Nephron progenitor cell (in vitro differentiated cells): ENCODE measurements at regions not wholly inside any gene's neighbourhood (a gene's known extent, or its start where the extent isn't known, plus 50 kb on each side); places are given as distances from the start of the nearest gene placed in this dataset.
"Not testable (repeated sequence)": the region's sequence is repeated elsewhere in the genome, so short reads cannot be mapped to it uniquely, and the experiment has no call there.

Source experiments
- DNase-seq: peaks from one replicate; pipeline ENCODE4 v3.0.0; 2021
- H3K27ac Mint-ChIP-seq: 2 replicates; pipeline ENCODE4 v1.8.0; 2021; ENCODE audit warnings: mild to moderate bottlenecking, moderate library complexity, mixed read lengths
- H3K27me3 Mint-ChIP-seq: 2 replicates; pipeline ENCODE4 v1.8.0; 2021; ENCODE audit warnings: mild to moderate bottlenecking, low read depth, mixed read lengths; ENCODE audit not compliant: poor library complexity
- H3K36me3 Mint-ChIP-seq: 2 replicates; pipeline ENCODE4 v1.8.0; 2021; ENCODE audit warnings: low read depth, mixed read lengths
- H3K4me1 Mint-ChIP-seq: 2 replicates; pipeline ENCODE4 v1.8.0; 2021; ENCODE audit warnings: mixed read lengths
- H3K4me3 Mint-ChIP-seq: 2 replicates; pipeline ENCODE4 v1.8.0; 2021; ENCODE audit warnings: mild to moderate bottlenecking, moderate library complexity, mixed read lengths
- H3K9me3 Mint-ChIP-seq: 2 replicates; pipeline ENCODE4 v1.8.0; 2021; ENCODE audit warnings: mild to moderate bottlenecking, moderate library complexity, mixed read lengths
- CTCF ChIP-seq: fragments of 200-600 bp; sonication (generic); IDR thresholded peaks from 2 replicates; pipeline ENCODE4 v1.5.0; 2021; ENCODE audit warnings: antibody characterized with exemption

- H3K9me3 Mint-ChIP-seq, result peaks cover 50% of the 10 kb centered on the region
- H3K27ac Mint-ChIP-seq, result no peak overlapping the region
- TF ChIP-seq CTCF, result no peak
- H3K4me1 Mint-ChIP-seq, result no peaks in the 10 kb centered on the region
- H3K27me3 Mint-ChIP-seq, result no peaks in the 10 kb centered on the region
- DNase-seq, result no peak
- H3K36me3 Mint-ChIP-seq, result peaks cover 7% of the 10 kb centered on the region
- no peak overlapping the region for H3K4me3 Mint-ChIP-seq
These were observed 209.8 kb downstream of the FZD1 start for GRCh38 chr7:91474074-91474473.

- H3K36me3 Mint-ChIP-seq, H3K4me3 Mint-ChIP-seq, H3K4me1 Mint-ChIP-seq, H3K27me3 Mint-ChIP-seq, DNase-seq, H3K27ac Mint-ChIP-seq: not testable (repeated sequence)
- H3K9me3 Mint-ChIP-seq, result peaks cover 46% of the 10 kb centered on the region
These were observed 216.2 kb downstream of the FZD1 start for GRCh38 chr7:91480470-91480869.

GRCh38 chr7:91491868-91492267 is 227.6 kb downstream of the FZD1 start:
- Mint-ChIP-seq H3K9me3 (peaks cover 9% of the 10 kb centered on the region), H3K27me3 (no peaks in the 10 kb centered on the region), H3K36me3 (no peaks in the 10 kb centered on the region), H3K27ac (no peak overlapping the region), H3K4me3 (no peak overlapping the region), H3K4me1 (no peaks in the 10 kb centered on the region)
- TF ChIP-seq CTCF, result no peak
- no peak for DNase-seq

GRCh38 chr7:91492317-91492716 is 228.1 kb downstream of the FZD1 start:
- Mint-ChIP-seq H3K27me3 (no peaks in the 10 kb centered on the region), H3K27ac (no peak overlapping the region), H3K4me3 (no peak overlapping the region), H3K4me1 (no peaks in the 10 kb centered on the region), H3K36me3 (no peaks in the 10 kb centered on the region), H3K9me3 (peaks cover 9% of the 10 kb centered on the region)
- no peak for TF ChIP-seq CTCF
- DNase-seq, result no peak

GRCh38 chr7:91492773-91493172 is 228.5 kb downstream of the FZD1 start:
- H3K4me1 Mint-ChIP-seq, result no peaks in the 10 kb centered on the region
- H3K4me3 Mint-ChIP-seq, result no peak overlapping the region
- DNase-seq, result no peak
- H3K27ac Mint-ChIP-seq, result no peak overlapping the region
- peaks cover 12% of the 10 kb centered on the region for H3K9me3 Mint-ChIP-seq
- H3K27me3 Mint-ChIP-seq, result no peaks in the 10 kb centered on the region
- no peaks in the 10 kb centered on the region for H3K36me3 Mint-ChIP-seq
- no peak for TF ChIP-seq CTCF

- TF ChIP-seq CTCF, result no peak
These were observed 230.2 kb downstream of the FZD1 start for GRCh38 chr7:91494450-91494849.

More at GRCh38 chr7:91494450-91494849, 230.2 kb downstream of the FZD1 start:
- no peak for DNase-seq
- Mint-ChIP-seq H3K4me3 (no peak overlapping the region), H3K27me3 (no peaks in the 10 kb centered on the region), H3K36me3 (no peaks in the 10 kb centered on the region), H3K27ac (no peak overlapping the region), H3K4me1 (no peaks in the 10 kb centered on the region), H3K9me3 (peaks cover 22% of the 10 kb centered on the region)
